ENCODE measurements at regions not wholly inside any gene's neighbourhood (a gene's known extent, or its start where the extent isn't known, plus 50 kb on each side); places are given as distances from the start of the nearest gene placed in this dataset.

DNA sequence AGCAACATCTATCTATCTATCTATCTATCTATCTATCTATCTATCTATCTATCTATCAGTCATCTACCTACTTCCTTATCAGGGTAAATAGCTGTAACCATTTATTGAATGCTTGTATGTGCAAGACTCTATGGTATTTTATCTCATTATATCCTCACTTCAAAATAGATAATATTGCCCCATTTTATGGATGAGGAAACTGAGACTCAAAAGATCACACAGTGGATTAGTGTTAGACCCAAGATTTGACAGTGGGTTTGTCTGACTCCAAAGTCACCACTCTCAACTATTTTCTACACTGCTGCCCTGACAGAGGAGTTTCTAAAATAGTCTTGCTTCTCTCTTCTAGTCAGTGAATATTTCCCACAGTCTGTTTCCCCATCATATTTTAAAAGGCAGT lies 94.3 kb upstream of the NR3C1 start:
- DNase-seq (ENCODE audit: extremely low read depth in 1 of 11, low read depth in 9 of 11, low spot score in 4 of 11): no peak

DNA sequence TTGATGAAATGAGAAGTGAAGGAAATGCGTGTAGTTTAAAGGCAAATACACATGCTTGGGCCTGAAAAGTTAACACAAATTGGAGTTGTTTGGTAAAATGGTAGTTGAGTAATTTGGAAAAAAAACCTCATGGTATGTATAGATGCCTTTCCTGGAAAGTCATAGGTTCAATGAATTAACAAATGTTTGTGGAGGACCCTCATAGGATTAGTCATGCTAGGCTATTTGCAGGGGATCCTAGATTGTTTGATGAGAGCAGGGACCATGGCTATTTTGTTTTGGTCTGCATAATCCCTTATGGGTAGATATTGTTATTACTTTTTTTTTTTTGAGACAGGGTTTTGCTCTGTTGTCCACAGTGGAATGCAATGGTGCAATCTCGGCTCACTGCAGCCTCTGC lies 93.5 kb upstream of the NR3C1 start:
- no peak for DNase-seq (ENCODE audit: extremely low read depth in 1 of 11, low read depth in 9 of 11, low spot score in 4 of 11)

- peak in 2 of 11 donors; percentile 21 to 27 for DNase-seq (ENCODE audit: extremely low read depth in 1 of 11, low read depth in 9 of 11, low spot score in 4 of 11)
Measured at GRCh38 chr5:143495821-143496275, 92.4 kb upstream of the NR3C1 start.

GRCh38 chr5:143495110-143495509 lies 91.6 kb upstream of the NR3C1 start:
- no peak for DNase-seq (ENCODE audit: extremely low read depth in 1 of 11, low read depth in 9 of 11, low spot score in 4 of 11)

DNA sequence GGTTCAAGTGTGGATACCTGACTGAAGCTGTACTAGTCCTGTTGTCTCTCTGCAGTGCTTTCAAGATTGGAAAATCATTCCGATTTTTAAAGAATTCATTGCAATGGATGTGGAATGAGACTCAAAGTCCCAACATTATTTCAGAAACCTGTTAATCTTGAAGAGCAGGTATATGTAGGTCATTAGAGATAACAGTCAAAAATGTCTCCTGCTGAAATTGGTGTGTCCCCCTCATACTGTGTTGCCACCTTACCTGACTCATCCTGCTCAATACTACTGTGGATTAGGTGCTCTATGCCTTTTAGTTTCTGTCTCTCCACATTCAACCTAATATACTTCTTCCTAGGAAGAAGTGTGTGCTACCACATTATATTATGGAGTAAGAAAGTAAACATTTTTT lies 91.1 kb upstream of the NR3C1 start:
- no peak for DNase-seq (ENCODE audit: extremely low read depth in 1 of 11, low read depth in 9 of 11, low spot score in 4 of 11)

GRCh38 chr5:143494162-143494561 lies 90.7 kb upstream of the NR3C1 start:
- DNase-seq (ENCODE audit: extremely low read depth in 1 of 11, low read depth in 9 of 11, low spot score in 4 of 11): no peak

GRCh38 chr5:143492783-143493182 lies 89.3 kb upstream of the NR3C1 start:
- DNase-seq (ENCODE audit: extremely low read depth in 1 of 11, low read depth in 9 of 11, low spot score in 4 of 11): no peak

DNA sequence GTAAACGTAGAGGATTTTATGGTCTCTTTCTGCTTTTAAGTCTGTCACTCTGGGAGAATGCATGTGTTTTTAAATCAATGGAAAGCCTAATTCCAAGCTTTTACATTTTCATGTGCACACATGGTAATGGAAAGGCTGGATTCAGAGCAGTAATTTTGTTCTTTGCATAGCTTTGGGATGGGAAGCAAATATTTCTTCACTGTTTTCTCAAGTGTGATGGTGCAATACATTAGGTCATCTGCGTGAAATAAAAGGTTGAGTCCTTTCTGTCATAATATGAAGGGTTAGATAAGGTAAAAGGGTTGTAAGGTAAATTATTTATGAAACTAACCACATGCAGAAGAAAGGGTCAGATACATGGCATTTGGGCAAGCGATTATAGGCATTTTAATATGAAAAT lies 88.2 kb upstream of the NR3C1 start:
- no peak for DNase-seq (ENCODE audit: extremely low read depth in 1 of 11, low read depth in 9 of 11, low spot score in 4 of 11)

DNA sequence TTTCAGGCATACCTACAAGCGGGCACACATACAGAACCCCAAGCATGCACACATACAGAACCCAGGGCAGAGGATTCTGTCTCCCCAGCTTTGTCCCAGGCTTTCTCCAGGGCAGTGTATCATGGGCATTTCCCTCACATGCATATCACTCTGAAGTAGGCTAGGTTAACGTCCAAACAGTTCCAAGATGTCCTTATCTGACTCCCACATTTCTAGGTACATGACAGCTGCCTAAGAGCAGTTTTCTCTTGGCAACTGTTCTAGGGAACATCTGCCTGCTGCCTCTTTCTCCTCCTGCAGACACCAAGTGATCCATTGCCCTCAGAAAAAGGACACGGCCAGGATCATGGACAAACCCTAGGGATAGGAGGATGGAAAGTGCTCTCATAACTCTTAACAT lies 84.9 kb upstream of the NR3C1 start:
- no peak for DNase-seq (ENCODE audit: extremely low read depth in 1 of 11, low read depth in 9 of 11, low spot score in 4 of 11)

DNA sequence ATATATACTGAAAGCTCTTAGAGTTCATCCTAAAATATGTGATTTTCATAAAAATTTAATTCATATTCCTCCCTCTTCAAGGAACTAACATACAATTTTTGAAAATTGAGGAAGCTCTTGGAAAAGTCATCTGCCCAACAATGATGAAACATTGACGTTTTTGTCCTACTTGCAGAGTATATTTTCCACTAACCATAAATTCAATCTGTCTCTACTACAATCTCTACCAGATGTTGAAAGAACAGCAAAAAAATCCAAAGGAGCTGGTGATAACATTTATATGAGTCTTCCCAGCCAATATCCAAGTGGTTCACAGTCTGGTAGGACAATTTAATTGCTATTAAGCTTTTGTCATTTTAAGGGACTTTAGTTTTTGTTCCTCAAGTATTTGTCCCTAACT lies 81.1 kb upstream of the NR3C1 start:
- DNase-seq (ENCODE audit: extremely low read depth in 1 of 11, low read depth in 9 of 11, low spot score in 4 of 11): no peak

DNA sequence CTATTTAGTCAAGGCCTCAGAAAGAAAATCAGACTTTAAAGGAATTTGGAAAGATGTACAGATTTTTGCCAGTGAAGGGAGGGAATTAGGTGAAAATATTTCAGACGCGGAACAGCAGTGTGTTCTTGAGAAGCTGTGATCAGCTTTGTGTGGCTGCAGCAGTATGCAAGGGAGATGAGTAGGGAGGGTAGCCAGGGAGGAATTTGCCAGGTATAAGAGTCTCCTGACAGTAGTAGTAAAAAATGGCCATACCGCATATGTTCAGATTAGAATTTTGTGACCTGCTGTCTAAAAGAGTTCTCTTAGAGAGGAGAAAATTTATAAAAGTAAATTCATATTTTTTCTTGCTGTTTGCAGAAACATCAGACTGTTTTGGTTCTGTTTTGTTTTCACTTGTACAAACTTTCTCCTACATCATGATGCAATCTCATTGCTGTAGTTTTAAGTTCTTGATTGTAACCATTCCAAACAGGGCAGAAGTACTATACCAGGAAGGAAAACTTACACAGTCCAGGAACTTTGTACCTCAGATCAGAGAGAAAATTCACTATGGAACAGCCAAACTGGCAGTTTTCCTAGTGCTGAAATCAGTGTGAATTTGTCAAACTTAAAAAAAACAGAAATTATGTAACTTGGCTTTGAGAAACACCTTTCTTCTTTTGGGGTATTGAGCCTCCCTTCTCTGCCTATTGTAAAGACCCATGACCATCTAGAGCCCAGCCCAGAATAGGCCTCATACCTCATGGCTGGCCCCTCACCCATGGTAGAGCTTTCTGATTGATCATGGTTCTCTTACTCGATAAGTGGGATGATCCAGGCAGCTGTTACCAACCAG lies 78.4 kb upstream of the NR3C1 start:
- DNase-seq (ENCODE audit: extremely low read depth in 1 of 11, low read depth in 9 of 11, low spot score in 4 of 11): no peak

GRCh38 chr5:143480001-143480400 lies 76.5 kb upstream of the NR3C1 start:
- no peak for DNase-seq (ENCODE audit: extremely low read depth in 1 of 11, low read depth in 9 of 11, low spot score in 4 of 11)

- DNase-seq (ENCODE audit: extremely low read depth in 1 of 11, low read depth in 9 of 11, low spot score in 4 of 11): no peak
Measured at GRCh38 chr5:143479394-143479793, 75.9 kb upstream of the NR3C1 start.

DNA sequence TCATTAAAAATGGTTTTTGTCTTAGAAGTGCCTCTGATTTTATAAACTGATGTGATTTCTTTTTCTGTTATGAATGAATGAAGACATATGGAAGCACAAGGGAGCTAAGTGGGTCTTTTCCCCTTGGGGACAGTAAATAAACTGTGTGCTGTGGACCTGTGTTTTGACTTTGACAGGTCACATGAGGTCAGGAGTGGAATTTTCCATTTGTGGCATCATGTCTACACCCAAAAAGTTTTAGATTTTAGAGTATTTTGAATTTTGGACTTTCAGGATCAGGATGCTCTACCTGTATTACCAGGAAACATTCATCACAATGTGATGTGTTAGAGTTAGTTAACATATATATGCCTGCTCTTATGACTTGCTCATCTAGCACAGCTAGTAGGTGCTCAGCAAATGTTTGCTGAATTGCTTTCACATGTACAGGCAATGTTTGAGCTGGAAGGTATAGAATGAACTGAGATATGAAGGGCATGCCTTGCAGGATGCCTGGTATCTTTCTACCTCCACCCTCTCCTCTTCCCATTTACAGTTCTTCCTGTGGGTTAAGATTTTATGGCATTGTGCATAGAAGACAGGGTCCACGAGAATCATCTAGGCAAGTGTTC lies 73.2 kb upstream of the NR3C1 start:
- no peak for DNase-seq (ENCODE audit: extremely low read depth in 1 of 11, low read depth in 9 of 11, low spot score in 4 of 11)

DNA sequence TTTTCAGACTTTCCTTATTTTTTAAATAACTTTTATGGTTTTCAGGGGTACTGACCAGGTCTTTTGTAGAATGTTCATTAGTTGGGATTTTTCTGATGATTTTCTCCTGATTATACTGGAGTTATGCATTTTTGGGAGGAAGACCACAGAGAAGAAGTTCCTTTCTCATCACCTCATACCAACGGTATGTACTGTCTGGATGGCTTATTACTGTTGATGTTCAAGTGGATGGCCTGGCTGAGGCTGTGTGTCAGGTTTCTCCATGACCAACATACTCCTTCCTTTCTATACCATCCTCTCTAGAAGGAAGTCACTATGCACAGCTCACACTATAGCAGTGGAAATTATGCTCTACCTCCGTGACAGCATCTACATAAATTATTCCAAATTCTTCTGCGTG lies 71.1 kb upstream of the NR3C1 start:
- DNase-seq (ENCODE audit: extremely low read depth in 1 of 11, low read depth in 9 of 11, low spot score in 4 of 11): no peak

GRCh38 chr5:143473481-143473880 lies 70.0 kb upstream of the NR3C1 start:
- no peak for DNase-seq (ENCODE audit: extremely low read depth in 1 of 11, low read depth in 9 of 11, low spot score in 4 of 11)

DNA sequence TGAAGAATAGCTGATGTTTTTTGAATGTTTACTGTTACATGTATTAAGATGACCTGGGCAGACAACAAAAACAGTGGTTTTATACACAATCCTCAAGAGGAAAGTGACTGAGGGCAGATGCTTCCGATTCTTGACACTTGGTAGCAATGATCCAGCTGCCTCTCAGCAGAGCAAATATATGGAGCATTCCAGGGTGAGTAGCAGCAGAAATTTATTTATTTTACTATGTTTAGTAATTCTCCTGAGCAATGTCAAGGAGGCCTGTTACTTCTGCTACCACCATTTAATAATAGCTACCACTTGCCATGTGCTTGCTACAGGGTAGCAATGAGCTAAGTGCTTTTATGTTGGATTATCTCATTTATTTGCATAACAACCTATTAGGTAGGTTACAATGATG lies 69.1 kb upstream of the NR3C1 start:
- DNase-seq (ENCODE audit: extremely low read depth in 1 of 11, low read depth in 9 of 11, low spot score in 4 of 11): no peak

DNA sequence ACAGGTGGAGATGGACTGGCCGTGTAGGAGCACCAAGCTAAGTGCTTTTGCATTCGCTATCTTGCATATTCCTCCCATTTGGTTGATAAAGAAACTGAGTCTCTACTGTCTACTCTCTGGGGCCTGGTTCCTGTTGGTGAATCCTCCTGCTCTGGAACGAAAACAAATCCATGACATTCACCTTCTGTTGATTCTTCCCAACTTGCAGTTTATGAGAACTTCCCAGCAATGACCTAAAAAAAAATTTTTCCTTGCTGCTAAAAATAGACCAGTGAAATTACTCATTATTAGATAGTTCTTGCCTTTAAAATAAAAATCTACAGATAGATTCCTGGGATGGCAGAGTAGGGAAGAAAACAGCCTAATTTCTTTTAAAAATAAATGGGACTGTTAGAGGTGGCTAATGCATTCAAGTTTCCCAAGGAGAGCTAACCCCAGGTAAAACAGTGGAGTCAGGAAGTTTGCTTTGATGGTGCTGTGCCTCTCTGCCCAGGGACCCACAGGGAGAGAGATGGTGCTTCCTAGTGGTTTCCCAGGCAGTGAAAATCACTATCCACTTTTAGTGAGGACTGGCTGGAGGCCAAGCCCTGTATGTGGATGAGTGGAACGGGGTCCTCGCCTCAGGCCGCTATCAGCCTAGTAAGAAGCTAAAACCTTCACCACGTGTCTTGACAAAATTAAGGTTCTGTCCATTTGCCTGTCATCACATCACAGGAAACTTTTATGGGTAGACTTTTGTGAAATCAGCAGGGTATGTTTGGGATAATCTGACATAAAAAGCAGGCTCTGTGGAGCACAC lies 68.4 kb upstream of the NR3C1 start:
- no peak for DNase-seq (ENCODE audit: extremely low read depth in 1 of 11, low read depth in 9 of 11, low spot score in 4 of 11)

DNA sequence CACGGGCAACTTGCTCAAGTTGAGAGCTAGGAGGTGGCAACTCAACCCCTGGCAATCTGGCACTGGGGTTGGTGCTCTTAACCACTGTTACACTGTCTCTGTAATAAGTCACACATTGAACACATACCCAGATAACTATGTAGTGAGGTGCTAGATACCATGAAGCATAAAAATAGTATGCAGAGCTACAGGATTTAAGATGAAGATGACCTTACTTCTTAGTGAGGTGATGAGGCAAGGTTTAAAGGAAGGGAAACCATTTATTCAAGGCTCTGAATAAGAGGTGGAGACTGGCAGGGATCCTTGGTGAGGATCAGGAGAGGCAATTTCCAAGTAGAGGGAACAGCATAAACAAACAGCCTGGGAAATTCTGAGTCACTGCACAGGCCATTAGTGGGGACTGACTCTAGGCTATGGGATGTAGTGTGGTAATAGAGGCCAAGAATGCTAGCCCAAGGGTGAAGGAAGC lies 67.6 kb upstream of the NR3C1 start:
- DNase-seq (ENCODE audit: extremely low read depth in 1 of 11, low read depth in 9 of 11, low spot score in 4 of 11): no peak

DNA sequence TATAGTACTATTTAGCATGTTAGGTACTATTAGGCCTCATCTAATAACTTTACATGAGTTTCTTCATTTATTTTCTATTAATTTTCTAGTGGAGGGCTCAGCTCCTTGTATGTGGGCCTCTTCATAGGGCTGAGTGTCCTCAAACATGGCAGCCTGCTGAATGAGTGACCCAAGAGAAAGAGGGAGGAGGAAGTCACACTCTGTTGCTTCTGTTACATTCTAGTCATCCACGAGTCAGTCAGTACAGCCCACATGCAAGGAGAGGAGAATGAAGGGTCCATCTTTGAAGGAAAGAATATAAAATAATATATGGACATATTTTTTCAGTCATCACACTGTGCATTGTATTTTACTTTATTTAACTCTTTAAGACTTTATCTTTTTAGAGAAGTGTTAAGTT lies 66.6 kb upstream of the NR3C1 start:
- DNase-seq (ENCODE audit: extremely low read depth in 1 of 11, low read depth in 9 of 11, low spot score in 4 of 11): no peak

Data from renal cortex interstitium (tissue), 11 donors.